ENCODE measurements at regions not wholly inside any gene's neighbourhood (a gene's known extent, or its start where the extent isn't known, plus 50 kb on each side); places are given as distances from the start of the nearest gene placed in this dataset.

DNA sequence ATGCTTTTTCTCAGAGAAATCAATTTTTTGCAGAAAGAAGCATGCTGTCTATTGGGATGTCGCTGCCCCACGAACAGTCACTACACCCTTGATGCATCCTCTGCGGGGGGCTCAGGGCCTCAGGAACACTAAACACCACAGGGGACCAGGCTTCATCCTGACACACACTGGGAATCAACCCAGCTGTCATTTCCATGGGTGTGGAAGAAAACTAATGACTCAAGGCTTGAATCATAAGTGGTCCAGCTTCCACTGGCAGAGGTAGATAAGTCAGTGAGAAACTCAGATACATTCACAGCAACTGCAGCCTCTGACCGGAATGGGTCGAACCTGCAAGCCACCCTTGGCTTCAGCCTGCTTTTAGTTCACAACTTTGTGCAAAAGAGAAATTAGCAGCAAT lies 81.3 kb upstream of the SPTLC3 start (continued):
- TF ChIP-seq, protein P1, sequence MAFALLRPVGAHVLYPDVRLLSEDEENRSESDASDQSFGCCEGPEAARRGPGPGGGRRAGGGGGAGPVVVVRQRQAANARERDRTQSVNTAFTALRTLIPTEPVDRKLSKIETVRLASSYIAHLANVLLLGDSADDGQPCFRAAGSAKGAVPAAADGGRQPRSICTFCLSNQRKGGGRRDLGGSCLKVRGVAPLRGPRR (CRISPR knock-in tag; IDR thresholded peaks at IDR 0.05) = no peak
- TF ChIP-seq, protein P2, sequence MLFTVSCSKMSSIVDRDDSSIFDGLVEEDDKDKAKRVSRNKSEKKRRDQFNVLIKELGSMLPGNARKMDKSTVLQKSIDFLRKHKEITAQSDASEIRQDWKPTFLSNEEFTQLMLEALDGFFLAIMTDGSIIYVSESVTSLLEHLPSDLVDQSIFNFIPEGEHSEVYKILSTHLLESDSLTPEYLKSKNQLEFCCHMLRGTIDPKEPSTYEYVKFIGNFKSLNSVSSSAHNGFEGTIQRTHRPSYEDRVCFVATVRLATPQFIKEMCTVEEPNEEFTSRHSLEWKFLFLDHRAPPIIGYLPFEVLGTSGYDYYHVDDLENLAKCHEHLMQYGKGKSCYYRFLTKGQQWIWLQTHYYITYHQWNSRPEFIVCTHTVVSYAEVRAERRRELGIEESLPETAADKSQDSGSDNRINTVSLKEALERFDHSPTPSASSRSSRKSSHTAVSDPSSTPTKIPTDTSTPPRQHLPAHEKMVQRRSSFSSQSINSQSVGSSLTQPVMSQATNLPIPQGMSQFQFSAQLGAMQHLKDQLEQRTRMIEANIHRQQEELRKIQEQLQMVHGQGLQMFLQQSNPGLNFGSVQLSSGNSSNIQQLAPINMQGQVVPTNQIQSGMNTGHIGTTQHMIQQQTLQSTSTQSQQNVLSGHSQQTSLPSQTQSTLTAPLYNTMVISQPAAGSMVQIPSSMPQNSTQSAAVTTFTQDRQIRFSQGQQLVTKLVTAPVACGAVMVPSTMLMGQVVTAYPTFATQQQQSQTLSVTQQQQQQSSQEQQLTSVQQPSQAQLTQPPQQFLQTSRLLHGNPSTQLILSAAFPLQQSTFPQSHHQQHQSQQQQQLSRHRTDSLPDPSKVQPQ (CRISPR knock-in tag; IDR thresholded peaks at IDR 0.05; ENCODE audit: borderline replicate concordance) = no peak
- TF ChIP-seq ZNF140 (CRISPR knock-in tag; IDR thresholded peaks at IDR 0.05) = no peak
- TF ChIP-seq COPS2 (conservative IDR thresholded peaks at IDR 0.05) = no peak
- no peak for TF ChIP-seq ILF3 (IDR thresholded peaks at IDR 0.05; ENCODE audit: borderline replicate concordance)
- no peak for TF ChIP-seq ZNF347 (CRISPR knock-in tag; IDR thresholded peaks at IDR 0.05; ENCODE audit: low read depth)

DNA sequence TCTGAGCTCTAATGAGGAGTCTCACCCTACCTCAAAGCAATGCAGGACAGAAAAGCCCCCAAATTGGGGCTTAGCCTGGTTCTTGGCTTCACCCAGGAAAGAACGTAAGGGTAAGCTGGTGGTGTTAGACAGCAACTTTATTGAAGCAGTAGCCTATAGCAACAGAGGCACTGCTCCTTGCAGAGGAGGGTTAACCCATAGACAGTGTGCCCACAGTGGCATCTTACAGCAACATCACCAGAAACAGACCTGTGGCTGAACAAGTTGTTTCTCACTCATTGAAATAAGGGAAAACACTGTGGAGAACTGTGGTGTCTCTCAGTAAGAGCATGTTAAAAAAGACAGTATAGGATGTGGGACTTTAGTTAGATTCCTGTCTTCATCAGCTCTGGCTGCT lies 80.4 kb upstream of the SPTLC3 start:
- ATAC-seq (no peak), FAIRE-seq (no peak), DNase-seq (ENCODE audit: extremely low read depth in 1 of 4, low spot score in 3 of 4) (no peak)
- in situ Hi-C loops (cut with MboI) (no loop called here), intact Hi-C loops (cut with micrococcal nuclease) (loop anchor here (10.0 kb wide), 1 partner anchor 176 kb away; no protein-coding TSS in a partner anchor)
- BruUV-seq (replicated peaks) = no TSS peak
- Histone ChIP-seq H3K4me3 (no peak overlapping the region), H3K4me1 (replicated peaks in 1 of 2; ENCODE audit: control insufficient read depth in 2 of 2, insufficient read depth in 2 of 2, low read length in 2 of 2) (no peaks in the 10 kb centered on the region), H3K4me2 (ENCODE audit: insufficient read depth, low read length) (no peak overlapping the region), H3K9me3 (replicated peaks; ENCODE audit: control insufficient read depth, insufficient read depth, low read depth, low read length) (no peaks in the 10 kb centered on the region), H2AFZ (ENCODE audit: low read depth, low read length) (no peak overlapping the region), H3K79me2 (ENCODE audit: control insufficient read depth, insufficient read depth, low read length) (no peaks in the 10 kb centered on the region), H3K36me3 (ENCODE audit: control insufficient read depth, insufficient read depth, low read length) (no peaks in the 10 kb centered on the region), H4K20me1 (replicated peaks; ENCODE audit: control insufficient read depth, insufficient read depth, low read length) (no peaks in the 10 kb centered on the region), H3K27me3 (ENCODE audit: control insufficient read depth in 2 of 2, insufficient read depth in 2 of 2, low read length in 2 of 2) (no peaks in the 10 kb centered on the region), H3K27ac (ENCODE audit: extremely low read depth, low read depth, low read length) (no peak overlapping the region), H3K9me1 (ENCODE audit: control insufficient read depth, insufficient read depth, low read length) (no peaks in the 10 kb centered on the region), H3K9ac (ENCODE audit: insufficient read depth in 1 of 2, low read depth in 2 of 2, low read length in 2 of 2) (no peak overlapping the region)
- ChIA-PET CTCF (ENCODE audit: low intra/inter-chr PET ratio) (no interaction called here), POLR2A (no interaction called here)
- WGBS (ENCODE audit: insufficient coverage, low coverage, missing lambda C conversion rate) = 0% methylated on average over 1 of the region's 1 CpG
- TF ChIP-seq MECOM (CRISPR knock-in tag; IDR thresholded peaks at IDR 0.05) = no peak
- no peak for TF ChIP-seq TARDBP (IDR thresholded peaks at IDR 0.05)
- TF ChIP-seq HDAC8 (tag; IDR thresholded peaks at IDR 0.05) = no peak
- TF ChIP-seq ZNF778 (CRISPR knock-in tag; IDR thresholded peaks at IDR 0.05) = no peak
- TF ChIP-seq, protein P3, sequence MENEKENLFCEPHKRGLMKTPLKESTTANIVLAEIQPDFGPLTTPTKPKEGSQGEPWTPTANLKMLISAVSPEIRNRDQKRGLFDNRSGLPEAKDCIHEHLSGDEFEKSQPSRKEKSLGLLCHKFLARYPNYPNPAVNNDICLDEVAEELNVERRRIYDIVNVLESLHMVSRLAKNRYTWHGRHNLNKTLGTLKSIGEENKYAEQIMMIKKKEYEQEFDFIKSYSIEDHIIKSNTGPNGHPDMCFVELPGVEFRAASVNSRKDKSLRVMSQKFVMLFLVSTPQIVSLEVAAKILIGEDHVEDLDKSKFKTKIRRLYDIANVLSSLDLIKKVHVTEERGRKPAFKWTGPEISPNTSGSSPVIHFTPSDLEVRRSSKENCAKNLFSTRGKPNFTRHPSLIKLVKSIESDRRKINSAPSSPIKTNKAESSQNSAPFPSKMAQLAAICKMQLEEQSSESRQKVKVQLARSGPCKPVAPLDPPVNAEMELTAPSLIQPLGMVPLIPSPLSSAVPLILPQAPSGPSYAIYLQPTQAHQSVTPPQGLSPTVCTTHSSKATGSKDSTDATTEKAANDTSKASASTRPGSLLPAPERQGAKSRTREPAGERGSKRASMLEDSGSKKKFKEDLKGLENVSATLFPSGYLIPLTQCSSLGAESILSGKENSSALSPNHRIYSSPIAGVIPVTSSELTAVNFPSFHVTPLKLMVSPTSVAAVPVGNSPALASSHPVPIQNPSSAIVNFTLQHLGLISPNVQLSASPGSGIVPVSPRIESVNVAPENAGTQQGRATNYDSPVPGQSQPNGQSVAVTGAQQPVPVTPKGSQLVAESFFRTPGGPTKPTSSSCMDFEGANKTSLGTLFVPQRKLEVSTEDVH (IDR thresholded peaks at IDR 0.05; ENCODE audit: low read depth, partially characterized antibody) = no peak
- no peak for TF ChIP-seq ZNF699 (CRISPR knock-in tag; IDR thresholded peaks at IDR 0.05; ENCODE audit: insufficient replicate concordance)
- TF ChIP-seq, protein P4, sequence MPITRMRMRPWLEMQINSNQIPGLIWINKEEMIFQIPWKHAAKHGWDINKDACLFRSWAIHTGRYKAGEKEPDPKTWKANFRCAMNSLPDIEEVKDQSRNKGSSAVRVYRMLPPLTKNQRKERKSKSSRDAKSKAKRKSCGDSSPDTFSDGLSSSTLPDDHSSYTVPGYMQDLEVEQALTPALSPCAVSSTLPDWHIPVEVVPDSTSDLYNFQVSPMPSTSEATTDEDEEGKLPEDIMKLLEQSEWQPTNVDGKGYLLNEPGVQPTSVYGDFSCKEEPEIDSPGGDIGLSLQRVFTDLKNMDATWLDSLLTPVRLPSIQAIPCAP (CRISPR knock-in tag; IDR thresholded peaks at IDR 0.05; ENCODE audit: borderline replicate concordance) = no peak
- TF ChIP-seq, protein P5, sequence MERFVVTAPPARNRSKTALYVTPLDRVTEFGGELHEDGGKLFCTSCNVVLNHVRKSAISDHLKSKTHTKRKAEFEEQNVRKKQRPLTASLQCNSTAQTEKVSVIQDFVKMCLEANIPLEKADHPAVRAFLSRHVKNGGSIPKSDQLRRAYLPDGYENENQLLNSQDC (CRISPR knock-in tag; IDR thresholded peaks at IDR 0.05) = no peak
